Cardiac muscle cell (in vitro differentiated cells and primary cell): ENCODE measurements at regions not wholly inside any gene's neighbourhood (a gene's known extent, or its start where the extent isn't known, plus 50 kb on each side); places are given as distances from the start of the nearest gene placed in this dataset.

ENCODE experiments used
- DNase-seq, 2 donors: peaks; one replicate each; pipeline versions ENCODE4 v3.0.0 to v3.0.0-alpha.2; 2010 to 2017; ENCODE audit warnings: low read depth in 1 of 2, low spot score in 1 of 2
- H3K27ac ChIP-seq: fragments of 200-600 bp; sonication (generic); 2 replicates; pipeline ENCODE4 v1.5.1; 2016
- H3K27me3 ChIP-seq: fragments of 200-600 bp; sonication (generic); 2 replicates; pipeline ENCODE4 v1.6.0; 2016; ENCODE audit warnings: control low read depth
- H3K36me3 ChIP-seq: fragments of 200-600 bp; sonication (generic); 2 replicates; pipeline ENCODE4 v1.5.1; 2016; ENCODE audit warnings: control low read depth
- H3K4me1 ChIP-seq: fragments of 200-600 bp; sonication (generic); 2 replicates; pipeline ENCODE4 v1.8.1; 2017; ENCODE audit warnings: low read depth, mild to moderate bottlenecking, mixed run types
- H3K4me3 ChIP-seq: fragments of 200-600 bp; sonication (generic); 2 replicates; pipeline ENCODE4 v1.5.1; 2016; ENCODE audit warnings: mild to moderate bottlenecking
- H3K9me3 ChIP-seq: fragments of 200-600 bp; sonication (generic); 2 replicates; pipeline ENCODE4 v1.5.1; 2017; ENCODE audit warnings: low read depth, mild to moderate bottlenecking, control low read depth
- CTCF ChIP-seq: IDR thresholded peaks from 2 replicates; pipeline ENCODE4 v1.5.1; 2012; ENCODE audit warnings: low read depth, mild to moderate bottlenecking, low read length

DNA sequence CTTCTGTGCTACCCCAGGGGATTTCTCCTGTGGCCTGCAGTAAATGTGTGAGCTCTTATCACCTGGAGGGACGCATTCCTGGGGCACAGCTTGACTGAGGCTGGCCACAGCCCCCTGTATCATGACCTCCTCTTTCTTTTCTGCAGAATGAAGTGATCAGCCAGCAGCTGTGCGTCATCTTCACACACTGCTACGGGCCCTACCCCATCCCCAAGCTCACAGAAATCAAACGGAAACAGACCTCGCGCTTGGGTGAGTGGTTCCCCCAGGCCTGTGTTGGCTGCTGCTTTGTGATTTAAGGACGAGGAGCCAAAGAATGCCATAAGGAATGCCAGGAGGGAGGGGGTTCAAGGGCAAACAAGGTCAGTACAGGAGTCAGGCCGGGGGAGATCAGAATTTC, 50.5 kb upstream of the PWP1 start:
- H3K4me3 ChIP-seq = no peak overlapping the region
- no peaks in the 10 kb centered on the region for H3K9me3 ChIP-seq
- no peaks in the 10 kb centered on the region for H3K36me3 ChIP-seq
- H3K27me3 ChIP-seq = no peaks in the 10 kb centered on the region
- H3K4me1 ChIP-seq = peaks cover 11% of the 10 kb centered on the region
- H3K27ac ChIP-seq = no peak overlapping the region
- TF ChIP-seq CTCF = no peak
- DNase-seq = peak; percentile 24 to 28
